ENCODE measurements at regions not wholly inside any gene's neighbourhood (a gene's known extent, or its start where the extent isn't known, plus 50 kb on each side); places are given as distances from the start of the nearest gene placed in this dataset.

DNA sequence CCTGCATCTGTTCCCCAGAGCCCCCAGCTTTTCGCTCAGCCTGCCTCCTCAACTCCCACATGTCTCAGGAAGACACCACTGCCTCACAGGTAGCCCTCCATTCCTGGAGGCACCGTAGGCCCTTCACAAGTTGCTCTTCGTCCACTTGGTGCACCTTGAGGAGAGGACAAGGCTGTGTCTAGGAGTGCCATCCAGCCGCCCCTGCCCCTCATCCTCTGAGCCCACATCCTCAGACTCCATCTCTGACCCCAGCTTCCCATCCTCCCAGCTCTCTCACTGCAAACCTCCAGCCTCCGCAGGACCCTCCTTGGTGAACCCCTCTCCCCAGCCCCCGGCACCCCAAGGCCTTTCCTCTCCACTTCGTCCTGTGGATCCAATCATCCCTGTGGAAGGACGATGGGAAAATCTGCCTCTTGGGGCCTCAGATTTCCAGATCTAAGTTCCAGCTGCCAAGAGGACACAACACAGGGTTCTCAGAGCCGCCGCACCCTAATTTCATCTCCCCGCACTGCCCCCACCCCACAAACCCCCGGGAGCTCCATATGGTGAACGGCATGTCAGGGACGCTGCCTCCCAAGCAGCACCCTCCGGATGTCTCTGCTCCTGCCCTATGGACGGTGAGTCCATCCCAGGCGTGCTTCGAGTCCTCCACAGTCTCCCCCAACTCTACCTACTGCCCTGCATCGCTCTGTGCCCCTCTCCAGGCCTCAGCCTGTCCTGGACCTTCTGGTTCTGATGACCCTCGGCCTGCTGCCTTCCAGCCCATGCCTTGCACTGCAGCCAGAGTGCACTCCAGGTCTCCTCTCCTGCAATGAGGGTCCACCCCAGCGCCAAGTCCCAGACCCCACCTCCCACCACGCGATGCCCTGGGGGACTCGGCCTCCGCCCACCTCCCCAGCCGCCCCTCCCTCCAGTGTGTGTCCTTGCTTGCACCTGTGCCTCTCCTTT lies 314.1 kb upstream of the DIO3 start:
- dilution Hi-C loops (cut with HindIII; ENCODE audit: low sequenced_read_pairs, unreplicated experiment): no loop called here
- POLR2A ChIA-PET (ENCODE audit: unreplicated experiment): no interaction called here
- H2BK5ac ChIP-seq (ENCODE audit: low read depth, low read length, poor library complexity, severe bottlenecking): no peak overlapping the region
- H3K9me1 ChIP-seq (ENCODE audit: insufficient read depth, low read length): no peaks in the 10 kb centered on the region
- no peak overlapping the region for H3K4me2 ChIP-seq (ENCODE audit: low read depth, low read length)
- H4K5ac ChIP-seq (ENCODE audit: low read depth, low read length): no peak overlapping the region
- in situ Hi-C loops (cut with MboI; ENCODE audit: low sequenced_read_pairs): loop anchor here (25.0 kb wide), 2 partner anchors 535 to 835 kb away; no protein-coding TSS in a partner anchor
- H3K56ac ChIP-seq (ENCODE audit: extremely low read depth, insufficient read depth, low read length): no peak overlapping the region
- H4K20me1 ChIP-seq (ENCODE audit: insufficient read depth, low read length): no peaks in the 10 kb centered on the region
- no peak overlapping the region for H3K9ac ChIP-seq (ENCODE audit: low read depth, low read length)
- H3K4ac ChIP-seq (ENCODE audit: low read depth, low read length): no peak overlapping the region
- BruUV-seq (replicated peaks): no TSS peak
- no peak overlapping the region for H2AK5ac ChIP-seq (ENCODE audit: low read depth, low read length)
- H2AFZ ChIP-seq (replicated peaks; ENCODE audit: low read length, poor library complexity): no peak overlapping the region
- H4K8ac ChIP-seq (ENCODE audit: low read depth in 2 of 2, low read length in 2 of 2): no peak overlapping the region
- H2AK9ac ChIP-seq (replicated peaks; ENCODE audit: low read depth, low read length, poor library complexity): no peak overlapping the region
- DNase-seq (no peak), ATAC-seq (ENCODE audit: low read depth) (no peak)
- peaks cover 6% of the 10 kb centered on the region; the same call in 1 of the 2 replicates for H3K27me3 ChIP-seq (ENCODE audit: control insufficient read depth, insufficient read depth, low read length)
- no peak overlapping the region for H3K23ac ChIP-seq (ENCODE audit: low read depth, low read length)
- intact Hi-C loops (cut with micrococcal nuclease): no loop called here
- CTCF ChIA-PET: no interaction called here
- H2BK120ac ChIP-seq (ENCODE audit: low read depth, low read length): no peak overlapping the region
- TF ChIP-seq, protein P1, sequence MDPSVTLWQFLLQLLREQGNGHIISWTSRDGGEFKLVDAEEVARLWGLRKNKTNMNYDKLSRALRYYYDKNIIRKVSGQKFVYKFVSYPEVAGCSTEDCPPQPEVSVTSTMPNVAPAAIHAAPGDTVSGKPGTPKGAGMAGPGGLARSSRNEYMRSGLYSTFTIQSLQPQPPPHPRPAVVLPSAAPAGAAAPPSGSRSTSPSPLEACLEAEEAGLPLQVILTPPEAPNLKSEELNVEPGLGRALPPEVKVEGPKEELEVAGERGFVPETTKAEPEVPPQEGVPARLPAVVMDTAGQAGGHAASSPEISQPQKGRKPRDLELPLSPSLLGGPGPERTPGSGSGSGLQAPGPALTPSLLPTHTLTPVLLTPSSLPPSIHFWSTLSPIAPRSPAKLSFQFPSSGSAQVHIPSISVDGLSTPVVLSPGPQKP (IDR thresholded peaks at IDR 0.05; ENCODE audit: borderline replicate concordance, low read depth, low read length): no peak
- TF ChIP-seq RAD21 (IDR thresholded peaks at IDR 0.05; ENCODE audit: low read length): no peak
- TF ChIP-seq, protein P2, sequence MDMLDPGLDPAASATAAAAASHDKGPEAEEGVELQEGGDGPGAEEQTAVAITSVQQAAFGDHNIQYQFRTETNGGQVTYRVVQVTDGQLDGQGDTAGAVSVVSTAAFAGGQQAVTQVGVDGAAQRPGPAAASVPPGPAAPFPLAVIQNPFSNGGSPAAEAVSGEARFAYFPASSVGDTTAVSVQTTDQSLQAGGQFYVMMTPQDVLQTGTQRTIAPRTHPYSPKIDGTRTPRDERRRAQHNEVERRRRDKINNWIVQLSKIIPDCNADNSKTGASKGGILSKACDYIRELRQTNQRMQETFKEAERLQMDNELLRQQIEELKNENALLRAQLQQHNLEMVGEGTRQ (IDR thresholded peaks at IDR 0.05; ENCODE audit: low read depth, low read length): no peak
- no peak for TF ChIP-seq RCOR1 (IDR thresholded peaks at IDR 0.05; ENCODE audit: insufficient replicate concordance, low read length)
- no peak for TF ChIP-seq CEBPB (IDR thresholded peaks at IDR 0.05; ENCODE audit: low read depth, low read length)
- no peak for TF ChIP-seq SMC3 (IDR thresholded peaks at IDR 0.05; ENCODE audit: low read depth, low read length)
- TF ChIP-seq POLR2A (IDR thresholded peaks at IDR 0.05; ENCODE audit: low read depth, low read length): no peak
- no peak for TF ChIP-seq MXI1 (IDR thresholded peaks at IDR 0.05; ENCODE audit: borderline replicate concordance, low read depth, low read length)
- TF ChIP-seq, protein P3, sequence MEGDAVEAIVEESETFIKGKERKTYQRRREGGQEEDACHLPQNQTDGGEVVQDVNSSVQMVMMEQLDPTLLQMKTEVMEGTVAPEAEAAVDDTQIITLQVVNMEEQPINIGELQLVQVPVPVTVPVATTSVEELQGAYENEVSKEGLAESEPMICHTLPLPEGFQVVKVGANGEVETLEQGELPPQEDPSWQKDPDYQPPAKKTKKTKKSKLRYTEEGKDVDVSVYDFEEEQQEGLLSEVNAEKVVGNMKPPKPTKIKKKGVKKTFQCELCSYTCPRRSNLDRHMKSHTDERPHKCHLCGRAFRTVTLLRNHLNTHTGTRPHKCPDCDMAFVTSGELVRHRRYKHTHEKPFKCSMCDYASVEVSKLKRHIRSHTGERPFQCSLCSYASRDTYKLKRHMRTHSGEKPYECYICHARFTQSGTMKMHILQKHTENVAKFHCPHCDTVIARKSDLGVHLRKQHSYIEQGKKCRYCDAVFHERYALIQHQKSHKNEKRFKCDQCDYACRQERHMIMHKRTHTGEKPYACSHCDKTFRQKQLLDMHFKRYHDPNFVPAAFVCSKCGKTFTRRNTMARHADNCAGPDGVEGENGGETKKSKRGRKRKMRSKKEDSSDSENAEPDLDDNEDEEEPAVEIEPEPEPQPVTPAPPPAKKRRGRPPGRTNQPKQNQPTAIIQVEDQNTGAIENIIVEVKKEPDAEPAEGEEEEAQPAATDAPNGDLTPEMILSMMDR (conservative IDR thresholded peaks at IDR 0.05; ENCODE audit: low read depth, low read length): no peak
- no peak for TF ChIP-seq MAFK (IDR thresholded peaks at IDR 0.05; ENCODE audit: low read depth, low read length)
- no peak for TF ChIP-seq RFX5 (IDR thresholded peaks at IDR 0.05; ENCODE audit: low read depth, low read length)
- no peak for TF ChIP-seq FOS (IDR thresholded peaks at IDR 0.05; ENCODE audit: low read depth, low read length)
- TF ChIP-seq BHLHE40 (IDR thresholded peaks at IDR 0.05; ENCODE audit: low read depth, low read length): no peak
- TF ChIP-seq MAZ (IDR thresholded peaks at IDR 0.05; ENCODE audit: borderline replicate concordance, low read depth, low read length): no peak
- H3K27ac ChIP-seq (ENCODE audit: insufficient read depth, low read length): no peak overlapping the region
- H3K79me1 ChIP-seq (ENCODE audit: low read depth in 1 of 2, low read length in 2 of 2): no peaks in the 10 kb centered on the region
- peaks cover 2% of the 10 kb centered on the region; the same call in 1 of the 2 replicates for H3K9me3 ChIP-seq (ENCODE audit: control insufficient read depth, insufficient read depth, low read length)
- H3K4me3 ChIP-seq (ENCODE audit: insufficient read depth, low read depth, low read length): no peak overlapping the region
- no peaks in the 10 kb centered on the region for H3K4me1 ChIP-seq (ENCODE audit: control insufficient read depth, insufficient read depth, low read length)
- H3K36me3 ChIP-seq (ENCODE audit: control insufficient read depth, insufficient read depth, low read length): no peaks in the 10 kb centered on the region
- 85% methylated on average over 14 of the region's 26 CpGs; no CpG with 5 or more reads in 1 of the 2 experiments for WGBS, 2 experiments (ENCODE audit: extremely low coverage in 2 of 2, insufficient read length in 1 of 2)
- H4K91ac ChIP-seq (ENCODE audit: insufficient read depth, low read depth, low read length): no peak overlapping the region
- no peak overlapping the region for H3K18ac ChIP-seq (ENCODE audit: low read depth, low read length)
- no peak overlapping the region for H3K14ac ChIP-seq (replicated peaks; ENCODE audit: low read depth, low read length)
- H2BK20ac ChIP-seq (ENCODE audit: low read depth, low read length): no peak overlapping the region
- H2BK15ac ChIP-seq (ENCODE audit: low read depth, low read length): no peak overlapping the region
